GM12878 (cell line): ENCODE measurements at regions not wholly inside any gene's neighbourhood (a gene's known extent, or its start where the extent isn't known, plus 50 kb on each side); places are given as distances from the start of the nearest gene placed in this dataset.
"Not testable (repeated sequence)": the region's sequence is repeated elsewhere in the genome, so short reads cannot be mapped to it uniquely, and the experiment has no call there.

ENCODE experiments used
- ATAC-seq: fragments of 200-7000 bp; cut with Tn5 transposase; 3 replicates; pipeline ENCODE4 v1.9.1; 2020; ENCODE audit warnings: mild to moderate bottlenecking, moderate library complexity
- BruUV-seq: library from RNA; stranded (reverse); fragments of 400-500 nt; replicated peaks from 2 replicates; lab custom pipeline; 2021; lab: Mats Ljungman, UMichigan
- CTCF ChIA-PET: fragments of 300-600 bp; sonication (Branson Sonifier 250); formaldehyde crosslinking; extraction: SDS; loops from one replicate; lab custom pipeline; 2021; ENCODE audit warnings: inconsistent platforms; lab: Yijun Ruan, JAX
- POLR2A ChIA-PET: fragments of 350-600 bp; formaldehyde crosslinking; extraction: SDS; loops from one replicate; lab custom pipeline; 2021; ENCODE audit warnings: inconsistent platforms; lab: Charles Lee
- RAD21 ChIA-PET: fragments of 300-600 bp; sonication (Branson Sonifier 250); formaldehyde crosslinking; loops from one replicate; lab custom pipeline; 2023; ENCODE audit warnings: antibody characterized with exemption; ENCODE audit not compliant: unreplicated experiment; lab: Charles Lee
- SMC1A ChIA-PET: fragments of 300-600 bp; sonication (Branson Sonifier 250); formaldehyde crosslinking; loops from one replicate; lab custom pipeline; 2023; ENCODE audit not compliant: unreplicated experiment, uncharacterized antibody; lab: Charles Lee
- DNase-seq: peaks from one replicate; pipeline ENCODE4 v3.0.0-alpha.2; 2011; ENCODE audit warnings: low read depth, low spot score
- FAIRE-seq: peaks from 3 replicates; lab custom pipeline; 2011; peaks lifted over from hg19 to GRCh38; lab: Jason Lieb, UNC
- H2AFZ ChIP-seq: 2 replicates; pipeline ENCODE4 v1.6.0; 2011; ENCODE audit warnings: low read depth, low read length, control low read depth; ENCODE audit not compliant: control insufficient read depth
- H3K27ac ChIP-seq: 2 replicates; pipeline ENCODE4 v1.5.1; 2011; ENCODE audit warnings: control low read depth; ENCODE audit not compliant: control insufficient read depth, insufficient read depth
- H3K27me3 ChIP-seq, 2 experiments: replicated peaks in 1 of 2; 2 replicates each; pipeline versions ENCODE4 v1.6.0 to v1.6.1; 2011; ENCODE audit warnings: low read length in 1 of 2; ENCODE audit not compliant: control insufficient read depth in 2 of 2, insufficient read depth in 2 of 2
- H3K36me3 ChIP-seq, 2 experiments: 2 replicates each; pipeline ENCODE4 v1.5.1; 2011; ENCODE audit warnings: low read length in 1 of 2; ENCODE audit not compliant: control insufficient read depth in 2 of 2, insufficient read depth in 2 of 2
- H3K4me1 ChIP-seq: 2 replicates; pipeline ENCODE4 v1.6.1; 2011; ENCODE audit warnings: mild to moderate bottlenecking, low read length, moderate library complexity, mixed read lengths; ENCODE audit not compliant: control insufficient read depth, insufficient read depth
- H3K4me2 ChIP-seq: 2 replicates; pipeline ENCODE4 v1.6.0; 2011; ENCODE audit warnings: control low read depth; ENCODE audit not compliant: control insufficient read depth, insufficient read depth
- H3K4me3 ChIP-seq: fragments of 200-600 bp; sonication (generic); 2 replicates; pipeline ENCODE4 v1.5.1; 2016
- H3K79me2 ChIP-seq: 2 replicates; pipeline ENCODE4 v1.6.0; 2011; ENCODE audit warnings: low read length; ENCODE audit not compliant: control insufficient read depth, insufficient read depth
- H3K9ac ChIP-seq: 2 replicates; pipeline ENCODE4 v1.8.0; 2011; ENCODE audit warnings: low read length, control low read depth, mixed read lengths; ENCODE audit not compliant: control insufficient read depth, insufficient read depth
- H3K9me3 ChIP-seq: replicated peaks from 3 replicates; pipeline ENCODE4 v1.5.1; 2011; ENCODE audit warnings: mild to moderate bottlenecking, low read length; ENCODE audit not compliant: control insufficient read depth, insufficient read depth
- H4K20me1 ChIP-seq: 2 replicates; pipeline ENCODE4 v1.6.0; 2011; ENCODE audit not compliant: control insufficient read depth, insufficient read depth
- WGBS: methylation state at CpG from one replicate; pipeline ENCODE4 v1.1.6; 2016; ENCODE audit warnings: low lambda C conversion rate; ENCODE audit not compliant: insufficient replicate concordance, insufficient coverage; ENCODE audit errors: missing lambda C conversion rate; 5-methylcytosine and 5-hydroxymethylcytosine counted together
- in situ Hi-C: fragments of 300-500 bp; cut with MboI; formaldehyde crosslinking; loops from 9 replicates; pipeline ENCODE4 v1.14.3; 2018; ENCODE audit warnings: mixed read lengths
- intact Hi-C: fragments of 100-400 bp; cut with micrococcal nuclease; formaldehyde crosslinking; loops from one replicate; pipeline ENCODE4 v1.14.2; 2022; ENCODE audit not compliant: unreplicated experiment

GRCh38 chr21:5090132-5091079 lies 5431.0 kb upstream of the TPTE start:
- H4K20me1 ChIP-seq, intact Hi-C loops, H3K79me2 ChIP-seq, H3K4me2 ChIP-seq, DNase-seq, H3K4me3 ChIP-seq, H3K27me3 ChIP-seq, H3K9ac ChIP-seq, H3K9me3 ChIP-seq, CTCF ChIA-PET, H3K4me1 ChIP-seq, H2AFZ ChIP-seq, POLR2A ChIA-PET, H3K27ac ChIP-seq, RAD21 ChIA-PET, SMC1A ChIA-PET, H3K36me3 ChIP-seq, FAIRE-seq, BruUV-seq, in situ Hi-C loops: not testable (repeated sequence)
- WGBS = 79% methylated on average over 12 of the region's 34 CpGs
- ATAC-seq = peak; percentile 17

GRCh38 chr21:5091274-5091673 lies 5430.1 kb upstream of the TPTE start:
- H3K27me3 ChIP-seq, H4K20me1 ChIP-seq, H3K36me3 ChIP-seq, SMC1A ChIA-PET, H2AFZ ChIP-seq, BruUV-seq, H3K79me2 ChIP-seq, FAIRE-seq, CTCF ChIA-PET, in situ Hi-C loops, H3K9me3 ChIP-seq, DNase-seq, H3K4me3 ChIP-seq, H3K27ac ChIP-seq, RAD21 ChIA-PET, H3K9ac ChIP-seq, ATAC-seq, H3K4me1 ChIP-seq, POLR2A ChIA-PET, intact Hi-C loops, H3K4me2 ChIP-seq: not testable (repeated sequence)
- WGBS = no CpG with 5 or more reads among the region's 11 CpGs

DNA sequence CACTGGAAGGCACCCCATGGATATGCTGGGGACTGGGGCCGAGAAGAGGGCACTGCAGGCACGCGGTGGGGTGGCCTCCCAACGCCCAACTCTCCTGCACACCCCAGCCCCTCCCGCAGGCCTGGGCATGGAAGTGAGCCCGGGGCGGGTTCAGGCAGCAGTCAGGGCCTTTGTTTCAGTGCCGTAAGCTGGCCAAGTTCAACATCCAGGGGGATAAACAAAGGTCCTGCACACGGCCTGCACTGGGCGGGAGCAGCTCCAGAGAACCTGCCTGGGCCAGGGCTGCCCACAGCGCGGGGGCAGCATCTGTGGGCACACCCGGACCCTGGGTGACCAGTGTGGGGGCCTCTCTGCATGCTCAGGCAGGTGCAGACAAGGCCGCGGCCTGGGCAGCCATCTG lies 5425.8 kb upstream of the TPTE start:
- BruUV-seq, H3K27ac ChIP-seq, H3K9me3 ChIP-seq, RAD21 ChIA-PET, H3K4me2 ChIP-seq, H3K4me1 ChIP-seq, POLR2A ChIA-PET, in situ Hi-C loops, H3K4me3 ChIP-seq, H3K9ac ChIP-seq, intact Hi-C loops, FAIRE-seq, H3K27me3 ChIP-seq, ATAC-seq, H4K20me1 ChIP-seq, H3K79me2 ChIP-seq, DNase-seq, SMC1A ChIA-PET, CTCF ChIA-PET, H2AFZ ChIP-seq, H3K36me3 ChIP-seq: not testable (repeated sequence)
- WGBS = 67% methylated on average over 3 of the region's 15 CpGs
